MV-4-11 (cell line): ENCODE measurements at regions not wholly inside any gene's neighbourhood (a gene's known extent, or its start where the extent isn't known, plus 50 kb on each side); places are given as distances from the start of the nearest gene placed in this dataset.

Experiments
- DNase-seq: peaks from one replicate; lab custom pipeline; 2025; lab: John Stamatoyannopoulos, UW

DNA sequence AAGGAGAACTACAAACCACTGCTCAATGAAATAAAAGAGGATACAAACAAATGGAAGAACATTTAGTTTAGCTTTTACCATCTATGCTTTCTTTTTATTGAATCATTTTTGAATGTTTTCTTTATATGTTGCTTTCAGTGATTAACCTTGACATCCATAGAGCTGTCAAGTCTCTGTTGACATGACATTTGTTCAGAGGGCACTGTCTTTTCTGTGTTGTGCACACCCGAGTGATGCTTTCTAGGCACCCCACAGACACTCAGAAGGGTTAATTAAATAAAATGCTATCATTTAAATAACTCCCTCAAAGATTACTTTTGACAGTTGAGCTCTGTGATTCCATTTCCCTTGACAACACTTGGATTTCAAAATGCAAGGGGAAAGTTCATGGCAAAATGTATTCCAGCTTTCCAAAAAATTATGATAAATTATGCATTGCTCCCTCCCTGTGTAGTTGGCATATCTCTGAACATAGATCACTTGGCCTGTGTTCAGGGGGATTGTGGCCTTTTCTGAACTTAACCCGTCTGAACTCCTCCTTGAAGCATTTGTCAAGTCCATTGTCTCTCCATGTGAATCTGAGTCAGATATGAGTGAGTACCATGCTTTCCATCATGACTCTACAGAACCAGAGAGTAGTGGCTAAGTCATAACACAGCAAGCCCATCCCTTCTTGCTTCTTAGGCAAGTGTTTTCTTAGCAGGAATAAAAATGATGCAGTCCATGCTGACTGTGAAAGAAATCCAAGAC is 372.6 kb downstream of the RPRM start:
- no peak for DNase-seq

DNA sequence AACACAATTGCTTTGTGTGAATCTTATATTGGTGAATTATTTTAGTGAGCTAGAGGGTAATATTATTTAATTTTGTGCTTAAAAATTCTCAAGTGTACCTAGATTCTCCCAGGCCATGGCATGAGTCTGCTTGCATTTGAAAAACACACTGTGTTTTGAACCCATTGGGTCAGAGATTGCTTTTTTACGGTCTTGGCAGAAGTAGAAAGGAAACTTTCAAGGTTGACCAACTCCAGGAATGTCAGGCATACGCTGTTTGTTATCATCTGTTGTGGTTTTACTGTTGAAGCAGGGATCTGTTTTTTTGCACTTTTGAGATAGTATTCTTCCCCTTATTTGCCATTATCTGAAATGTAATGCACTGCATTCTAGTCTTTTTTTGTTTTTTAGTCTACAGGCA is 377.4 kb downstream of the RPRM start:
- DNase-seq, result no peak

DNA sequence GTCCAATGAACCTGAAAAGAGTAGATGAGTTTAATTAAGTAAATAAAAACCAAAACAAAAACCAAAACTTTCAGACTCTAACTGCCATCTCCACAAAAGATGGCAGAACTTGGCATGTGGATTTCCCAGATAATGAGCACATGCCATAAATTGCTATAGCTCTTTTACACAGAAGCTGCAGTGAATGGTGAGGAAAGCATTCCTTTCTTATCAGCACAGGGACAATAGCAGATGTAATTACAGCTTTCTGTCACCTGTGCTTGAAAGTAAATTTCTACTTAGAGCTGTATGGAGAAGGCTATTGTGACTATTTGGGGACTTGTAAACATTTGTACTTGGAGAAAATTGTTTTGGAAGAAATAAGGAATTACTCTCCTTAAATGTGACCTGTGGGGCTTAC is 378.4 kb downstream of the RPRM start:
- no peak for DNase-seq

DNA sequence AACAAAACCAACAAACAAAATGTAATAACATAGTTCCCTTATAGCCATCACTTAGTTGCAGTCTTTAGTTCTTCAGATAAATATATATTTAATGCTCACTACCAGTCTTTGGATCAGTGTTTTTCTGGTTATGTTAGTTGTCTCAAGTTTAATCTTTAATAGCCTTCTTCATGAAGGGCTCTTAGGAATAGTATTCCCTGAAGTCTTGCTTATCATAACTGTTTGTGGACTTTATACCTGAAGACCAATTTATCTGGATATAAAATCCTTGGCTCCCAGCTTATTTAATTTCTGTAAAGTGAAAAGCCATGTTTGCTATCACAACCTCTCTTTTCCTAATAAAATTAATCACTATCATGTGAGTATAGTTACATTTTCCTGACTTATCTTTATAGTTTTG is 379.7 kb downstream of the ARL6IP6 start:
- DNase-seq, result no peak

DNA sequence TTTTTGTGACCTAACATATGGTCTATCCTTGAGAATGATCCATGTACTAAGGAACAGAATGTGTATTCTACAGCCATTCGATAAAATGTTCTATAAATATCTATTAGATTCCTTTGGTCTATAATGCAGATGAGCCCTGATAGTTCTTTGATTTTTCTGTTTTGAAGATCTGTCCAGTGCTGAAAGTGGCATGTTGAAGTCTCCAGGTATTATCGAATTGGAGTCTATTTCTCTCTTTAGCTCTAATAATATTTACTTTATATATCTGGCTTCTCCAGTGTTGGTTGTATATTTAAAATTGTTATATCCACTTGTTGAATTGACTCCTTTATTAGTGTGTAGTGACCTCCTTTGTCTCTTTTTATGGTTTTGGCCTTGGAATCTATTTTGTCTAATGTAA is 377.9 kb downstream of the ARL6IP6 start:
- DNase-seq, result no peak

DNA sequence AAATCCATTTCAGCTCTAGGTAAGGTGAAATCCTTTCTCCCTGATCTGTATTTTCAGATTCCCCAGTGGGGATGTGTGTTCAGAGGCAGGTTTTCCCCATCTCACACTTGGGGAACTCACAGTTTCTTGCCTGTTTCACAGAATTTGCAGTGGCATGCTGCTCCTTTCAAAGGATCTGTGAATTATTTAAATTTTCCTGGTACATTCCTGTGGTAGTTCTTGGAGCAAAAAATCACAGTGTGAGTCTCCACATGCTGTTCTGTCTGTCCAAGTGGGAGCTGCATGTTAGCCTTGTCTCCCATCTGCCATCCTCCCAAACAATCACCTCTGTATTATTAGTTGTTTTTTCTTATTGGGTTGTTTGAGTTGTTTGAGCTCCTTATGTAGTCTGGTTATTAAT is 372.9 kb downstream of the ARL6IP6 start:
- no peak for DNase-seq

DNA sequence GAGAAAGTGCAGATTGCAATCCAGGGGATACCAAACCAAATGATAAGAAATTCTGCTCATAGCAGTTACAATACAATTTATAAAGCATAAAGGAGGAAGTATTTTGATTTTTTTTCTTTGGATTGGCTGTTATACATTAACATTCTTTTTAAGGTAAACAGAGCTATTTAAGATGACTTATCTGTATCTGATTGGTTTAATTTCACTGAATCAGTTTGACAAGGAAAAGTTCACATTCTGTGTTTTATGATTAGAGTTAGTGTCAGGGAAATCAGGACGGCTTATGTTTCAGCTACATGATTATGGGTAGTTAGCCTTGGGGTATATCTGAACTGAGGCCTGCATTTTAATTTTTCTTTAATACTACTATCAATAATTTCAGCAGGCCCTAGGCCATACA is 360.9 kb downstream of the ARL6IP6 start:
- DNase-seq, result no peak

DNA sequence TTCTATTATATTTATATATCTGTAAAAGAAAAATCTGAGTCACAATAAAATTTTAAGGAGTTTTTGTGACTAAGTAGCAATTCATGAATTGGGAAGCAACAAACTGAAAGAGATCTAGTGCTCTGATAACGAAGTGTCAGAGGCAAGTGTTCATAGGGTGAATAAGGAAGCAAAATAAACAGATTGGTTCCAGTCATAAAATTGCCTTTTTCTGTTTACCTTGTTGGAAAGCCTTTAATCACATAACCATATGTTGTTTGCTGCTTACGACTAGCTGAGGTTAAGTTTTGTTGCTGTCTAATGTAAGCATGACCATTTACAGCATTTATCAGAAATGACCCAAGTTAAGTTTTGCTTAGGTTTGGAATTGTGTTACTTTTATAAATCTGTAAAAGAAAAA is 358.9 kb downstream of the ARL6IP6 start:
- DNase-seq, result no peak

DNA sequence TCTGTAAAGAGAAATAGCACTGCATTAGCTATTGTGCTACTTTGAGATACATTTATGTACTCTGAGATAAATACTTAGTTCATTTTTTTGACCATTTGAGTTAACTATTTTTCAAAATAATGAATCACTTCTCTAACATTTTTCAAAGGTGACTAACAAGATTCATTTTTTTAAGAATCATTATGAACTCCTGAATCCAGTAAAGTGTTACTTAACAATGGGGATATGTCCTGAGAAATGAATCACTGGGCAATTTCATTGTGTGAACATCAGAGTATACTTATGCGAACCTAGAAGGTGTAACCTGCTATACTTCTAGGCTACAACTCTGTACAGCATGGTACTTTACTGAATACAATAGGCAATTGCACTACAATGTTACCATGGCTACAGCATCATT is 355.8 kb downstream of the ARL6IP6 start:
- no peak for DNase-seq

DNA sequence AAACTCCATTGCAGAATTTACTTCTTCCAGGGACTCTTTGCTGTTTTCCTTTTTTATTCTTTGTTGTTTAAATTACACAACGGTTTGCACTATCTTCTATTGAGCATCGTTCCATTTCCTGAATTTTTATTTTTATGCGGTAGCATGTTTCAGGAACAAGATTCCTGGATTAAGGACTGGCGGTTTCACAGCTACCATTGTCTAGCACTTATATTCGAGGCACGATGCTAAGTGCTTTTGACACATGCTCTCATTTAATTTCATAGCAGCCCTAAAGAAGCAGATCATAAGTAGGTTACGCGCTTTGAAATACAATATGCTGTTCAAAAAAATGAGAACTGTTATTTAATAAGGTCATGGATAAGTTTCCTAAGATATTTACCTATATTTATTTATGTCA is 354.4 kb downstream of the ARL6IP6 start:
- no peak for DNase-seq

DNA sequence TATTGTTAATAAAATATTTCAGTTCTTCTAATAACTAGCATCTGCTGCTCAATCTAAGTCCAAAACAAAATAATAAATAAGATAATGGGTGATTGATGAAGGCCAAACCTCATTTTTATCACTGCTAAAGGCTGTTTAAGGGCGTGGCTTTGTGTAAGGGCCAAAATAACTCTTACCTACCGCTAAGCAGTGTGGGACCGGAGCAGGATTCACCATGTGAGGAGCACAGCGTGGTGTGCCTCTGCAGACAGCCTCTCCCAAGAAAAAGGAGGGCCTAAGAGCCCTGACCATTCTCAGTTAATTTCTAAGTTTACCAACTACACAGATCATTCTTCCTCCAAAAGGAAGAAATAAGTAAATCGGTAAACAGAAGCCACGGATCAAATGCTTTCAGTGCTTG is 353.7 kb downstream of the ARL6IP6 start:
- no peak for DNase-seq

DNA sequence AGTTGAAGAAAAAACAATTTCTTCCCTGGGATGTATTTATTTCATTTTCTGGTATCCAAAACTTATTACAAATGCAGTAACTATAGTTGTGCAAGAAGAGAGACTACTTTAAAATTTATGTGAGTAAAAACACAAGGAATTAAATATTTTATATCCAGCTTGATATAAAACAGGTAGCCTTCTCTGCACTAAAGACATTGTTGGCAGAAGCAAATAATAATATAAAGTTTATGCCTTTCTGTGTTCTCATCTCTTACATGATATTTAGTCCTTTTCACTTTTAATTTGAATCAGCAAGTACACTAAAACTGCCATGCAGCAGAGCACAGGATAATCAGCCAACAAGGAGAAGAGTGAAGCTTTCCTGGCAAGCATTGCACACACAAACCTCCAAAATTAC is 352.7 kb downstream of the ARL6IP6 start:
- DNase-seq, result no peak

DNA sequence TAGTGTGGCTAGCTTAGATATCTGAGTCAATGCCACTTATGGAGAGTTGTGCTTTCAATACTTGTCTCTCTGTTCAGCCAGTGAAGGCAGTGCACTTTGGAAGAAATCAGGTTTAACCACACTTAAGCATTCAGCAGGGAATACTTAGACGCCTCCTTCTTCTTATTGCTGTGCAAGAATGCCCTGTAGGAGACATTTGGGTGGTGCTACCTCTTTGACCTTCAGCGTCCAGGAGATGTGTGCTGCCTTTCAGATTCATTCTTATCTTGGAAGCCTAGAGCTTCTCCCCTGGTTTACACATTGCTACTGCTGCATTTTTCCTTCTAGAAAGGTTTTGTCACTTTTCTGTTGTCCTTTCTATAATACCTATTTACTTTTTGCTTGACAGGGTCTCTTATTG is 350.5 kb downstream of the ARL6IP6 start:
- no peak for DNase-seq

DNA sequence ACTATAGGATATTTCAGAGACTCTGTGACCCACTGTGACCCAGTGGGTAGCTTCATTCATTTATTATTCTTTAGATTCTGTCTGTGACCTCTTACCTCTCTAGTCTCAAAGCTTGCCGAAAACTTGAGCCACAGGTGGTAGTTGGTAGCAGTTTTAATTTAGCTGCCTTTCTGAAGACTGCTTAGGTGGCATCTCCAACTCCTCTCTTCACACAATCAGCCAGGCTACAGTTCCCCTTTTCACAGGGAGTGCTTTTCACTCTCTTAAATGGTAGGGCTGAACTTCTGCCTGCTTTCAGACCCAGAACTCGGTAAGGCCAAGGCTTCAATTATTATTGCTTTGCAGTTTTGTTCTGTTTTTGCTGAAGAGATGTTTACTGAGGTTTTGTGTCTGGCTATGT is 349.6 kb downstream of the ARL6IP6 start:
- DNase-seq, result no peak

DNA sequence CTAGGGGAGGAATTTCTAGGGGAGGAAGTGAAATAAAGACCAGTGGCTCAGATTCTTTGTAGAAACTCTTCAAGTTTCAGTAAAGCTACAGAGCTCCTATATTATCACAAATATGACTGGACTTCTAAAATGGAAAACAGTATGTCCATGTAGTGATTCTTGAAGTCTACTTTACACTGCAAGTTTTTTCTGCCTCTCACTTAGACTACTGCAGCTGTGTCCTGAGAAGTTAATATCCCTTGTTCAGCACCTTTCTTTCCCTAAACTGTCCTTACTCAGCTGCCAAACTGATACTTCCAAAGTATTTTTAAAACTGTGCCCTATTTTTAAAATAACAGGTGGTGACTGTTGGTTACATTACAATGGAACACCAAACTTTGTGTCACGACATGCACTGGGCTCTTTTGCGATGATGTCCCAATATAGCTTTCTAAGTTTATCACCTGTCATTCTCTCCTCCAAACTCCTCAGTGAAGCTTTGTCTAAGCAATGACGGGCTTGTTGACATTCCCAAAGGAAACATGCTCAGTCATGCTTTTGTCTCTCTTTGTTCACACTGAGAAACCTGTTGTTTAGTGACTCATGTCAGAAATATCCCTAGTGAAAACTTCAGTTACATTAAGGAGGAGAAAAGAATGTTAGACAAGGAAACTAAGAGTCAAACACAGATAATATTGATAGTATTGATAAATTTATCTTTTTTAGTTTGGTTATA is 341.1 kb downstream of the ARL6IP6 start:
- no peak for DNase-seq

DNA sequence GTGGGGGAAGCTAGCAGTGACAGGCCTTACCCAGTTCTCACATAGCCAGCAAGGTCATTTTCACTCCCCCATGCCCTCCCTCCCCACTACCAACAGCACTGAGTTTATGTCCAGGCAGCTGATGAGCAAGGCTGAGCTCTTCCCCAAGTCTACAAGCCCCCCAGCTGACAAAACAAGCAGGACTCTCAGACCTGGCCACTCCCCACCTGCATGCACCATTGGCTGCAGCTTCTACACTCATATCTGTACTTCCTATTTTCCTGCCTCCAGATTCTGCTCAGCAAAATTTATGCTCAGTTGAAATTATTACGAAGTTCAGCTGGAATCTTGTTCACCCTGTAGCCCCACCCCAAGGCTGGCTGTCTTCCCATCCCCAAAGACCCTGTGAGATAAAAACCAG is 339.3 kb downstream of the ARL6IP6 start:
- DNase-seq, result no peak

DNA sequence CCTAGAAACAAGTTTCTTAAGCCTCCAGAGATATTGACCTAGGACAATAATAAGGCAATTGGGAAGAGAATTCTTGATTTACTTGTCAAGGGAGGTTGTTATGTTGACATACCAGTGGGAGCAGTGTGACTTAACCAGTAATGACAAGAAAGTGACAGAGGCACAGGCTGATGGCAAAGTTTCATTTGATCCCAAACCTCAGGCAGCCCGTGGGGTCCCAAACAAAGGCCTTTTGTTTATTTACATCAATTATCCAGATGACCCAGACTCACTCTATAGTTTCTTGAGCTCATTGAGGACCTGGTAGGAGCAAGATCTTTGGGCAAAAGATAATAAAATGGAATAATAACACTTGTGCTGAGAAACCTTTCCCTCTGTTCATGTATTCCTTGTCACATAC is 336.8 kb downstream of the ARL6IP6 start:
- no peak for DNase-seq

DNA sequence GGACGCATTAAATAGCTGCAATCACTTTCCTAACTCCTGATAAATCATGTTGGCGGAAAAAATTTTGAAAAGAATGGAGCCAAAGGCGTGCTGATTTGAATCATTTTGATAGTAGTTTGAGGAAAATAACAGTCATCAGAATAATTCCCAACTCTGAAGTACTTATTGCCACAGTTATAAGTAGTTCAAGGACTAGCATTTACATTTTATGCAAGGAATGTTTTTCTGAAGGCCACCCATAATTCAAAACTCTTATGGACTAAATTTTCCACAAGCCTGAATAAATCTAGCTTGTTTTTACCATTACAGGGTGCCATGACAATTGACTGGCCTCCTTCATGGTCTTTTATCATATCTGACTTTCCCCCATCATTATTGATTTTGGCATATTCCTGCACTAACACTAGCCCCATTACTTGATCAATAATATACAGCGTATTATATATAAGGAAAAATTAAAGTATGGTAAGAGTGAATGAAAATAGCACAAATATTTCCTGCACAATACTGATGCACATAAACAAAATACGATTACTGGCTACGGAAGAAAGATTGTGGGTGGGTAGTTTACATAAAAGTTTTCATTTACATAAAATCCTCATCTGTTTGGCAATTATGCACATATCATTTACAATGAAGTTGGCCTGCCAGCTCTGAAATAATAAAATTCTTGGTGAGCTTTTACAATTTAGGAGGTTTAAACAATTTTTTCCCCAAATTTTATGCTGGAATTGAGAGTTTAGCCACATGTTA is 334.6 kb downstream of the ARL6IP6 start:
- no peak for DNase-seq

DNA sequence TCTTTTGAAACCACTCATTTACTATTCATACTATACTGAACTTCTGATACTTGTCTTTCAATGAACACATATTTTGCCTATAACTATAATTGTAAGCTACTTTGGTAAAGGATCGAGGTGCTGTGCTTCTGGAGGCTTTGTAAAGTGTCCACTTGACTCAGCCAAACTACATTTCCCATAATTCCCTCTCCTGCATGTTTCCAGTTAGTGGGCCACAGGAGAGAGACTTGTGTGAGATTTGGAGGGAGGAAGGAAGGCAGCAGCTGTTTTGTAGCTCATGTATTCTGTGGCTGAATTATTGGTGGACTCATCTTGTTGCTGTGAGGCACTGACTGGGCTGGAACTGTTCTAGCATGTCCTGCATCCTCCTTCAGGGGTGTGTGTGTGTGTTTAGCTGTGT is 328.8 kb downstream of the ARL6IP6 start:
- no peak for DNase-seq

DNA sequence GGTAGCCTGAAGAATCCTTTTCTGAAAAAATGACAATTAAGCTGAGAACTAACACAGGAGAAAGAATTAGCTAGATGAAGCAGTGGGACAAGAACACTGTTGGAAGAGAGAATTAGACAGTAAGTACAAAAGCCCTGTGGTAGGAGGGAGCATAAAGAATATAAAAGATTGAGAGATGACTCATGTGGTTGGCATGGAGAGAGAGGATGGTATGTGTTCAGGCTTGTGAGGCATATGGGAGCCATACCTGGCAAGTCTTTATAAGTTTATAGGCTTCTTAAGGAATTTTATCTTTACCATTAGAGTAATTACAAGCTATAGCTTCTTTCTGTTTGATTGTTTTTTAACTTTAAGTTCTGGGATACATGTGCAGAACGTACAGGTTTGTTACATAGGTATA is 325.0 kb downstream of the ARL6IP6 start:
- DNase-seq, result no peak

DNA sequence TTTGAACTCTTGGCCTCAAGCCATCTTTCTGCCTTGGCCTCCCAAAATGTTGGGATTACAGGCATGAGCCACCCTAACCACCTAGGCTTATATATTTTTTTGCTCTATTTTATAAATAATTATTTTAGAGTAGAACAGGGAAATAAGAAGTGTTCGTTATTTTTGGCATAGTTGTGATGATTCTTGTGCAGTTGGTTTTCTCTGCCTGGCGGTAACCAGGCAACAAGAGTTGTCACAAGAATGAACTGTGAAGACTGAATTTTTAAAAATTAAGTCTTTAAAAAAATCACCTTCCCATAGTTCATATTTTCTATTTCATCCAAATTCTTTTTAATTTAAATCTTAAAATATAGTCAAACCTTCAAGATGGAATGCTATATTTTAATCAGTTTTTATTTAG is 310.2 kb downstream of the ARL6IP6 start:
- DNase-seq, result no peak

DNA sequence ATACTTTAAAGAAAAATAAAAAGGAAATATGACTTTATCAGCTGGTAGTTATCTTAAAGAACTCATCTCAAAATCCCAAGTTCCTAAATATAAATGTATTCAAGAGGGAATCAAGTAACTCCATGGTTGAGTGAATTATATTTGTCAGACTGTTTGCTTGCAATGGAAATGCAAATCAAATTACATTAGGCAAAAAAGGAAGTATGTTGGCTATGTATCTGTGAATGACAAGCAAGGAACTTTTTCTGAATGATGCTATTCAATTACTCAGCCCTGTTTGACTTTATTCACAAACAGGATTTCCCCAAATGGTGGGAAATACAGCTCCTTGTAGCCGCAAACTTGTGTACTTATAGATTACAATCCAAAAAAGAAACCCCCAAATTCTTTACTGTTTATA is 309.1 kb downstream of the ARL6IP6 start:
- DNase-seq, result no peak

DNA sequence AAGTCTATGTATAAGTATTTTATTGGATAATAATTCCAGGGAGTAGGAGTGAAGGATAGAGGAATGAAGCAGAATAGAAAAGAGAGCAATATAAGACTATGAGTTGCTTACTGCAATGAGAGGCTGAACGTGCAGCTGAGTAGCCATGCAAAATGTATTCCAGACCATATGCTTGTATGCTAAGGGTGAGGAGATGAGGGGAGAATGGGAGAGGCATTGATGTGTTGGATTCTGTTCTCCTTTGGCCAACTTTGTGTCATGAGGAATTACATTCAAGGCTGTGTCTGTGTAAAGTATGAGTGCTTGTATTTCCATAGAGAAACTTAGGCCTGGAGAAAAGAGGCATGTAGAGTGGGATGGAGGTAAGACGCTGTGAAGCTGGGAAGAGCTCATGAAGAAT is 301.8 kb downstream of the ARL6IP6 start:
- no peak for DNase-seq
